ENCODE measurements at regions not wholly inside any gene's neighbourhood (a gene's known extent, or its start where the extent isn't known, plus 50 kb on each side); places are given as distances from the start of the nearest gene placed in this dataset.

- Mint-ChIP-seq H3K4me1 (peaks cover 0 to 4% (median 0%) of the 10 kb centered on the region in 3 donors), H3K4me3 (no peak overlapping the region), H3K36me3 (no peaks in the 10 kb centered on the region), H3K9me3 (no peaks in the 10 kb centered on the region), H3K27me3 (peaks cover 13 to 21% of the 10 kb centered on the region in 2 donors), H3K27ac (no peak overlapping the region)
- no CpG with 5 or more reads among the region's 5 CpGs for WGBS (ENCODE audit: insufficient coverage)
- no peaks in the 10 kb centered on the region for H3K9me3 ChIP-seq
- no peaks in the 10 kb centered on the region for H3K36me3 ChIP-seq (ENCODE audit: control insufficient read depth in 2 of 2, extremely low read depth in 1 of 2, insufficient read depth in 1 of 2, low read length in 1 of 2)
- no peak overlapping the region for H3K4me3 ChIP-seq (ENCODE audit: control insufficient read depth in 1 of 2, extremely low read depth in 1 of 2, low read length in 1 of 2)
- H3K27me3 ChIP-seq (replicated peaks in 1 of 2; ENCODE audit: control insufficient read depth in 2 of 2, extremely low read depth in 1 of 2, insufficient read depth in 2 of 2, low read length in 1 of 2), result no peaks in the 10 kb centered on the region
- no peaks in the 10 kb centered on the region for H3K4me1 ChIP-seq (ENCODE audit: control insufficient read depth in 1 of 2, extremely low read depth in 1 of 2, insufficient read depth in 2 of 2, low read length in 2 of 2)
- POLR2A ChIA-PET, result no interaction called here
- H3K27ac ChIP-seq (ENCODE audit: low read length), result no peak overlapping the region
- DNase-seq (no peak), ATAC-seq (replicated peaks in 1 of 4) (no peak)
- CTCF ChIA-PET, result no interaction called here
Measured at GRCh38 chr13:74973935-74974879, 507.8 kb downstream of the TBC1D4 start.

GRCh38 chr13:74969419-74969818 lies 512.5 kb downstream of the TBC1D4 start:
- no peak overlapping the region for H3K27ac ChIP-seq (ENCODE audit: low read length)
- no peak for ATAC-seq (replicated peaks in 1 of 4)

GRCh38 chr13:74966814-74967424 lies 515.0 kb downstream of the TBC1D4 start:
- H3K4me3 Mint-ChIP-seq, result no peak overlapping the region
- H3K4me1 Mint-ChIP-seq, result no peaks in the 10 kb centered on the region
- peaks cover 0 to 4% (median 0%) of the 10 kb centered on the region in 3 donors for H3K9me3 Mint-ChIP-seq
- H3K36me3 Mint-ChIP-seq, result no peaks in the 10 kb centered on the region
- H3K4me3 ChIP-seq (ENCODE audit: control insufficient read depth in 1 of 2, extremely low read depth in 1 of 2, low read length in 1 of 2), result no peak overlapping the region
- no peaks in the 10 kb centered on the region for H3K4me1 ChIP-seq (ENCODE audit: control insufficient read depth in 1 of 2, extremely low read depth in 1 of 2, insufficient read depth in 2 of 2, low read length in 2 of 2)
- CTCF ChIA-PET, result interaction anchor here in 1 of 2 donors (0.7 kb wide), 1 partner anchor 262 kb away, joined by 3 read pairs; no protein-coding TSS in a partner anchor
- no peak overlapping the region for H3K27ac Mint-ChIP-seq
- peaks cover 3 to 8% of the 10 kb centered on the region in 2 donors for H3K27me3 Mint-ChIP-seq
- H3K27me3 ChIP-seq (replicated peaks in 1 of 2; ENCODE audit: control insufficient read depth in 2 of 2, extremely low read depth in 1 of 2, insufficient read depth in 2 of 2, low read length in 1 of 2), result no peaks in the 10 kb centered on the region
- POLR2A ChIA-PET, result no interaction called here
- H3K9me3 ChIP-seq, result no peaks in the 10 kb centered on the region
- no peaks in the 10 kb centered on the region for H3K36me3 ChIP-seq (ENCODE audit: control insufficient read depth in 2 of 2, extremely low read depth in 1 of 2, insufficient read depth in 1 of 2, low read length in 1 of 2)
- no peak for ATAC-seq (replicated peaks in 1 of 4)
- no peak for DNase-seq
- no peak overlapping the region for H3K27ac ChIP-seq (ENCODE audit: low read length)
- WGBS (ENCODE audit: insufficient coverage), result 84% methylated on average over 2 of the region's 5 CpGs

More at GRCh38 chr13:74969419-74969818, 512.5 kb downstream of the TBC1D4 start:
- ChIA-PET POLR2A (no interaction called here), CTCF (no interaction called here)
- Mint-ChIP-seq H3K27ac (no peak overlapping the region), H3K4me1 (no peaks in the 10 kb centered on the region), H3K9me3 (no peaks in the 10 kb centered on the region), H3K27me3 (peaks cover 5 to 6% of the 10 kb centered on the region in 2 donors), H3K4me3 (no peak overlapping the region), H3K36me3 (no peaks in the 10 kb centered on the region)
- DNase-seq, result no peak
- no peaks in the 10 kb centered on the region for H3K36me3 ChIP-seq (ENCODE audit: control insufficient read depth in 2 of 2, extremely low read depth in 1 of 2, insufficient read depth in 1 of 2, low read length in 1 of 2)
- no peaks in the 10 kb centered on the region for H3K9me3 ChIP-seq
- H3K27me3 ChIP-seq (replicated peaks in 1 of 2; ENCODE audit: control insufficient read depth in 2 of 2, extremely low read depth in 1 of 2, insufficient read depth in 2 of 2, low read length in 1 of 2), result no peaks in the 10 kb centered on the region
- no peak overlapping the region for H3K4me3 ChIP-seq (ENCODE audit: control insufficient read depth in 1 of 2, extremely low read depth in 1 of 2, low read length in 1 of 2)
- WGBS (ENCODE audit: insufficient coverage), result no CpG with 5 or more reads among the region's 1 CpG
- no peaks in the 10 kb centered on the region for H3K4me1 ChIP-seq (ENCODE audit: control insufficient read depth in 1 of 2, extremely low read depth in 1 of 2, insufficient read depth in 2 of 2, low read length in 2 of 2)

GRCh38 chr13:74966275-74966674 lies 515.7 kb downstream of the TBC1D4 start:
- H3K9me3 ChIP-seq, result no peaks in the 10 kb centered on the region
- H3K27ac Mint-ChIP-seq, result no peak overlapping the region
- POLR2A ChIA-PET, result interaction anchor here (0.6 kb wide), 2 partner anchors 9 to 24 kb away, joined by 3 to 4 read pairs; no protein-coding TSS in a partner anchor
- H3K27me3 ChIP-seq (replicated peaks in 1 of 2; ENCODE audit: control insufficient read depth in 2 of 2, extremely low read depth in 1 of 2, insufficient read depth in 2 of 2, low read length in 1 of 2), result no peaks in the 10 kb centered on the region
- no peak overlapping the region for H3K4me3 ChIP-seq (ENCODE audit: control insufficient read depth in 1 of 2, extremely low read depth in 1 of 2, low read length in 1 of 2)
- CTCF ChIA-PET, result interaction anchor here in 1 of 2 donors (0.7 kb wide), 1 partner anchor 262 kb away, joined by 3 read pairs; no protein-coding TSS in a partner anchor
- no peaks in the 10 kb centered on the region for H3K36me3 ChIP-seq (ENCODE audit: control insufficient read depth in 2 of 2, extremely low read depth in 1 of 2, insufficient read depth in 1 of 2, low read length in 1 of 2)
- no peak for DNase-seq
- H3K4me1 Mint-ChIP-seq, result no peaks in the 10 kb centered on the region
- WGBS (ENCODE audit: insufficient coverage), result no CpG with 5 or more reads among the region's 4 CpGs
- no peak for ATAC-seq (replicated peaks in 1 of 4)
- no peaks in the 10 kb centered on the region for H3K4me1 ChIP-seq (ENCODE audit: control insufficient read depth in 1 of 2, extremely low read depth in 1 of 2, insufficient read depth in 2 of 2, low read length in 2 of 2)
- H3K4me3 Mint-ChIP-seq, result no peak overlapping the region
- peaks cover 0 to 4% (median 0%) of the 10 kb centered on the region in 3 donors for H3K9me3 Mint-ChIP-seq
- H3K36me3 Mint-ChIP-seq, result no peaks in the 10 kb centered on the region
- peaks cover 3 to 8% of the 10 kb centered on the region in 2 donors for H3K27me3 Mint-ChIP-seq
- no peak overlapping the region for H3K27ac ChIP-seq (ENCODE audit: low read length)

GRCh38 chr13:74945637-74946036 lies 536.3 kb downstream of the TBC1D4 start:
- no peak overlapping the region for H3K4me3 Mint-ChIP-seq
- no peaks in the 10 kb centered on the region for H3K36me3 Mint-ChIP-seq
- CTCF ChIA-PET, result no interaction called here
- no peak overlapping the region for H3K4me3 ChIP-seq (ENCODE audit: control insufficient read depth in 1 of 2, extremely low read depth in 1 of 2, low read length in 1 of 2)
- no peaks in the 10 kb centered on the region for H3K4me1 ChIP-seq (ENCODE audit: control insufficient read depth in 1 of 2, extremely low read depth in 1 of 2, insufficient read depth in 2 of 2, low read length in 2 of 2)
- no peaks in the 10 kb centered on the region for H3K4me1 Mint-ChIP-seq
- WGBS (ENCODE audit: insufficient coverage), result no CpG with 5 or more reads among the region's 2 CpGs
- peaks cover 2% of the 10 kb centered on the region for H3K9me3 ChIP-seq
- peaks cover 9 to 47% (median 19%) of the 10 kb centered on the region in 3 donors for H3K9me3 Mint-ChIP-seq
- no peak overlapping the region for H3K27ac ChIP-seq (ENCODE audit: low read length)
- H3K36me3 ChIP-seq (ENCODE audit: control insufficient read depth in 2 of 2, extremely low read depth in 1 of 2, insufficient read depth in 1 of 2, low read length in 1 of 2), result no peaks in the 10 kb centered on the region
- H3K27me3 Mint-ChIP-seq, result peaks cover 3 to 9% of the 10 kb centered on the region in 2 donors
- no peaks in the 10 kb centered on the region for H3K27me3 ChIP-seq (replicated peaks in 1 of 2; ENCODE audit: control insufficient read depth in 2 of 2, extremely low read depth in 1 of 2, insufficient read depth in 2 of 2, low read length in 1 of 2)
- no peak overlapping the region for H3K27ac Mint-ChIP-seq
- POLR2A ChIA-PET, result no interaction called here
- ATAC-seq (replicated peaks in 1 of 4) (no peak), DNase-seq (no peak)

GRCh38 chr13:74931698-74932433 lies 550.1 kb downstream of the TBC1D4 start:
- Histone ChIP-seq H3K27me3 (replicated peaks in 1 of 2; ENCODE audit: control insufficient read depth in 2 of 2, extremely low read depth in 1 of 2, insufficient read depth in 2 of 2, low read length in 1 of 2) (no peaks in the 10 kb centered on the region), H3K4me3 (ENCODE audit: control insufficient read depth in 1 of 2, extremely low read depth in 1 of 2, low read length in 1 of 2) (no peak overlapping the region), H3K9me3 (no peaks in the 10 kb centered on the region), H3K4me1 (ENCODE audit: control insufficient read depth in 1 of 2, extremely low read depth in 1 of 2, insufficient read depth in 2 of 2, low read length in 2 of 2) (no peaks in the 10 kb centered on the region), H3K36me3 (ENCODE audit: control insufficient read depth in 2 of 2, extremely low read depth in 1 of 2, insufficient read depth in 1 of 2, low read length in 1 of 2) (no peaks in the 10 kb centered on the region), H3K27ac (ENCODE audit: low read length) (no peak overlapping the region)
- Mint-ChIP-seq H3K27me3 (peaks cover 4 to 7% of the 10 kb centered on the region in 2 donors), H3K4me1 (no peaks in the 10 kb centered on the region), H3K9me3 (peaks cover 0 to 20% (median 2%) of the 10 kb centered on the region in 3 donors), H3K4me3 (no peak overlapping the region), H3K27ac (no peak overlapping the region), H3K36me3 (no peaks in the 10 kb centered on the region)
- ChIA-PET POLR2A (no interaction called here), CTCF (no interaction called here)
- ATAC-seq (replicated peaks in 1 of 4) (no peak), DNase-seq (no peak)
